ENCODE measurements at regions not wholly inside any gene's neighbourhood (a gene's known extent, or its start where the extent isn't known, plus 50 kb on each side); places are given as distances from the start of the nearest gene placed in this dataset.

DNA sequence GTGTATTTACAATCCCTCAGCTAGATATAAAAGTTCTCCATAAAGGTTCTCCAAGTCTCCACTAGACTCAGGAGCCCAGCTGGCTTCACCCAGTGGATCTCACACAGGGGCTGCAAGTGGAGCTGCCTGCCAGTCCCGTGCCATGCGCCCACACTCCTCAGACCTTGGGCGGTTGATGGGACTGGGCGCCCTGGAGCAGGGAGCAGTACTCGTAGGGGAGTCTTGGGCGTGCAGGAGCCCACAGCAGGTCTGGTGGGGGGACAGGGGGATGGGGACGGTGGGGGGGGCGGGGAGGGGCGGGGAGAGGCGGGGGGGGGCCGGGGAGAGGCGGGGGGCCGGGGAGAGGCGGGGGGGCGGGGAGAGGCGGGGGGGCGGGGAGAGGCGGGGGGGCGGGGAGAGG, 54.7 kb upstream of the RND3 start:
- TF ChIP-seq, protein P1, sequence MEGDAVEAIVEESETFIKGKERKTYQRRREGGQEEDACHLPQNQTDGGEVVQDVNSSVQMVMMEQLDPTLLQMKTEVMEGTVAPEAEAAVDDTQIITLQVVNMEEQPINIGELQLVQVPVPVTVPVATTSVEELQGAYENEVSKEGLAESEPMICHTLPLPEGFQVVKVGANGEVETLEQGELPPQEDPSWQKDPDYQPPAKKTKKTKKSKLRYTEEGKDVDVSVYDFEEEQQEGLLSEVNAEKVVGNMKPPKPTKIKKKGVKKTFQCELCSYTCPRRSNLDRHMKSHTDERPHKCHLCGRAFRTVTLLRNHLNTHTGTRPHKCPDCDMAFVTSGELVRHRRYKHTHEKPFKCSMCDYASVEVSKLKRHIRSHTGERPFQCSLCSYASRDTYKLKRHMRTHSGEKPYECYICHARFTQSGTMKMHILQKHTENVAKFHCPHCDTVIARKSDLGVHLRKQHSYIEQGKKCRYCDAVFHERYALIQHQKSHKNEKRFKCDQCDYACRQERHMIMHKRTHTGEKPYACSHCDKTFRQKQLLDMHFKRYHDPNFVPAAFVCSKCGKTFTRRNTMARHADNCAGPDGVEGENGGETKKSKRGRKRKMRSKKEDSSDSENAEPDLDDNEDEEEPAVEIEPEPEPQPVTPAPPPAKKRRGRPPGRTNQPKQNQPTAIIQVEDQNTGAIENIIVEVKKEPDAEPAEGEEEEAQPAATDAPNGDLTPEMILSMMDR (IDR thresholded peaks at IDR 0.05) = no peak
- no peak for TF ChIP-seq POLR2A (IDR thresholded peaks at IDR 0.05)

Data from testis (tissue), 2 donors.